Upper lobe of left lung (tissue), 4 donors: ENCODE measurements at regions not wholly inside any gene's neighbourhood (a gene's known extent, or its start where the extent isn't known, plus 50 kb on each side); places are given as distances from the start of the nearest gene placed in this dataset.

Source experiments
- POLR2A ChIP-seq, 4 donors: fragments of 450-650 bp; IDR thresholded peaks; one replicate each; pipeline ENCODE4 v1.5.1; 2016 to 2017; ENCODE audit warnings: antibody characterized with exemption in 4 of 4, mild to moderate bottlenecking in 2 of 4
- POLR2AphosphoS5 ChIP-seq, 2 donors: sonication (generic); formaldehyde crosslinking; IDR thresholded peaks; one replicate each; pipeline ENCODE4 v1.5.1; 2017; ENCODE audit warnings: antibody characterized with exemption in 2 of 2

DNA sequence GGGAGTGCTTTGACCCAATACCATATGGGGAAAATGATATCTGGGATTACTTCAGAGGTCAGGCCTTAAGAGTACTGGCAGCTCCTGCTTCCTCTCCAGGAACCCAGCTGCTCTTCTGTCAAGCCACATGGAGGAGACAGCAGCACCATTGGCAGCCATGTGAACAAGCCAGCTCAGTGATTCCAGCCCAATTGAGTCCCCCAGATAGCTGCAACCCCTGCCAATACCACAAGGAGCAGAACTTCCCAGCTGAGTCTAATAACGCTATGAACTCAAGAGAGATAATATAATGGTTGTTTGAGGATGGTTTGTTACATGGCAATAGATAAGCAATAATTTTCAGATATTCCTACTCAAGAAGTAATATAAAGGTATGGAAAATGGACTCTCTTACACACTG lies 126.8 kb upstream of the CPNE4 start:
- TF ChIP-seq POLR2AphosphoS5 (IDR thresholded peaks at IDR 0.05) (no peak), POLR2A (IDR thresholded peaks at IDR 0.05) (no peak)
